GM19328 (cell line): ENCODE measurements at regions not wholly inside any gene's neighbourhood (a gene's known extent, or its start where the extent isn't known, plus 50 kb on each side); places are given as distances from the start of the nearest gene placed in this dataset.

Source experiments
- ATAC-seq: cut with Tn5 transposase; IDR thresholded peaks from one replicate; pipeline ENCODE4 v1.9.1; 2021; ENCODE audit warnings: mild to moderate bottlenecking, moderate library complexity; ENCODE audit not compliant: unreplicated experiment

DNA sequence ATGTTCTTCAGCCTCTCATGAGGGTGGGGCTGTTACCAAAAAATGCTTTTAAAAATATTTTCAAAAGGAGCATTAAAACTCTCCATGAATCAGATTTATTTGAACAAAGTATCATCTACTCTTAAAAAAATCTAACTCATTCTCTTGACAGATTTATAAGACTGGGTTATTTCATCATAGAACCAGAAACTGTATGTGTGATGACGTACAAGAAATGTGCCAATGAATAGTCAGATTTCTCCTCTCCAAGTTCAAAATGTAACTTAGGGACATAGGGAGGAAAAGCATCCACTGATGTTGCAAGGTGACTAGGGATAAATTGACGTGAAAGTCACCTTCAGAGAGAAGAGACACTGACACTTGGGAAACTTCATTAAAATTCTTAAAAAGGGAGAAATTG lies 89.1 kb upstream of the CLNK start:
- ATAC-seq = no peak

DNA sequence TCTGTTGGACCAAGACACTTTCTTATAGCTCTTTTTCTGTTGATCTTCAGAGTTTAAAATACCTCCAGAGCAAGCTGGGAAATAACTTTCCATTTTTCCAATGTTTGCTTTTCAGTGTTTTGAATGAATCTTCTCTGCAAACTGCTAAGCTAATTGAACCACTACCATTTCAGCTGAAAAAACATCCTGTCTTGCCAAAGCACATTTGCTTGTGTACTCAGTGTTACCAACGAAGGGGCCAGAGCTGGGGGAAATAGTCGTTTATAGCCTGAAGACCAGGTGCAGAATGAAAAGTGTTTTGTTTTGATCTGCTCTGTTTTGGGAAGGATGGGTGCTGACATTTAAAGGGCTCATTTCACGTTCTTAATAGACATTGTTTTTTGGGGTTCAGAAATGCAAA lies 88.4 kb upstream of the CLNK start:
- ATAC-seq = no peak

GRCh38 chr4:10765386-10765785 lies 80.8 kb upstream of the CLNK start:
- no peak for ATAC-seq

DNA sequence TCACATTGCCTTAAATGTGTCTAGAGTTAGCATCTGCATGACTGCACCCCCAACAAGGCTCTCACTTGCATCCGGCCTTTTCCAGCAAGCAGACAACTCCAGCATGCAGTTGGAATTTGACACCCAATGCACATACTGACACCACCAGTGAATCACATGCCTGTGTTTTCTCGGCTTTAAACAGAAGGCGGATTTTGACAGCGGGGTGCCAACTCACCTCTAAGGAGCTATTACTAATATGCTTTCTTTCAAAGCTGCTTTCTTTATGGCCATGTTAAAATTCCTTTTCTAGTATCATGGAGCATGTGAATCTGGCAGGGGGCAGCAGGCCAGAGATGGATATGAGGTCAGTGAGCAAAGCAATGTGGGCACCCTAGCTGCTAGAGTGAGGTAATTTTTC lies 78.0 kb upstream of the CLNK start:
- no peak for ATAC-seq

DNA sequence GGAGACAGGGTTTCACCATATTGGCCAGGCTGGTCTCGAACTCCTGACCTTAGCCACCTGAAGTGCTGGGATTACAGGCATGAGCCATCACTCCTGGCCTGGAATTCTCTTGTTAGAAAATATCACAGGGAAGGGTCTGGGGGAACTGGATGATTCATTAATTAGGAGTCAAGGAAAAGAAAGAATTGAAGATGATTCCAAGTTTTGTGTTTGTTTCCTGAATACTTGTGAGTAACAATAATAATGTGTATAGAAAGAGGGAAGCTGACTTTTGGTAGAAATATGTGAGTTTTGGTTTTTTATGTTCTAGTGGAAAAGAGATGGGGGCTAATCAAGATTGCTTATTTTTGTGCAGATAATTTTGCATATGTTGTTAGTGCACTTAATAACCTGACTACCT lies 77.3 kb upstream of the CLNK start:
- ATAC-seq = no peak

GRCh38 chr4:10760086-10760485 lies 75.5 kb upstream of the CLNK start:
- ATAC-seq = no peak

DNA sequence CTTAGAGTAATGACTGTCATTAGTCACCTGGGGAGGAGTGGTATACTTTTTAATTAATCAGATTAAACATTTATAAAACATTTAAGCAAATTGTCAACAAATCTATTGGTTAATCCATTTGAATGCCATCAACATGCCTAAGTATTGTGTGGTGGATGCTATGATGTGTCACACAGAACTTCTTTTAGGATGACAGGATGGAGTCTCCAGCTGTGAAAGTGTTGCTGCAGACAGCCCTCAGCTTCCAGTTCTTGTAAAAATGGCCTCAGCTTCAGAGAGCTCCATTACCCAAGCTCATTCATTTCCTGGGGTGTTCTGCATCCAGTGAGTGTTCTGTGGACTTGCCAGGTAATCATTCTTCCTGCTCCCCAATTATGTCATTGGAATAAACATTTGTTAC lies 74.3 kb upstream of the CLNK start:
- no peak for ATAC-seq

- ATAC-seq = no peak
These were observed 69.4 kb upstream of the CLNK start for GRCh38 chr4:10753856-10754402.

DNA sequence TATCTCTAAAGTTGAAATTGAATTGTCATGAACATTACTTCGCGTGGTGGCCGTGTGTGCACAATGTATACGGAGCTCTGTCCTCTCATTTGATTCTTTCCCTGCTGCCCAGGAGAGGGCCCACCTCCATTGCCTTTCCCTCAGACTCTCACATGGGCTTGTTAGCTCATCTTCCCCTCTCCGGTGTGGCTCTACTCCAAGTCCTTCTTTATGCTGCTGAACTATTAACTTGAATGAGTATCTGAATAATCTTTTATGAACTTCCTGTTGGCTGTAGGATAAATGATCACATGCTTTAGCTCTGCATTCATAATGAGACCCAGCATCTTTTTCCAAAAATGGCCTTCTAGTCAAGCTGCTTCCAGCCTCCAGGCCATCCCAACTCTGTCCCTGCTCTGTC lies 68.8 kb upstream of the CLNK start:
- ATAC-seq = no peak

DNA sequence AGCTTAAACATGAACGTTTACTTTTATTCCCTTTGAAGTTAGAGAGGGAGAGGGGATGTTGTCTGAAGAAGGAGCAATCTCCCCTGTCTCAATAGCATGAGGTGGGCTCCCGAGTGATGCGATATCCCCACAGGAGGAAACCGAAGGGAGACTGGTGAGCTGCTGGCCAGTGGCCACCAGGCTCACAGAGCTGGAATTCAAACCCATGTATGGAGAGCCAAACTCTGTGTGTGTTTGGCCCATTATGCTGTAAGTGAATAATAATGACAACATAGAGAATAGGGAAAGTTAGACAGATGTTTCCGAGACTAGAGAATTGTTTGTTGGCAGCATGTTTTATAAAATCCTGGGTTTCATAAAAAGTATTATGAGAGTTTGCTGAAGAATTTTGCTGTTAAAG lies 66.1 kb upstream of the CLNK start:
- ATAC-seq = no peak

GRCh38 chr4:10747186-10747585 lies 62.6 kb upstream of the CLNK start:
- no peak for ATAC-seq

DNA sequence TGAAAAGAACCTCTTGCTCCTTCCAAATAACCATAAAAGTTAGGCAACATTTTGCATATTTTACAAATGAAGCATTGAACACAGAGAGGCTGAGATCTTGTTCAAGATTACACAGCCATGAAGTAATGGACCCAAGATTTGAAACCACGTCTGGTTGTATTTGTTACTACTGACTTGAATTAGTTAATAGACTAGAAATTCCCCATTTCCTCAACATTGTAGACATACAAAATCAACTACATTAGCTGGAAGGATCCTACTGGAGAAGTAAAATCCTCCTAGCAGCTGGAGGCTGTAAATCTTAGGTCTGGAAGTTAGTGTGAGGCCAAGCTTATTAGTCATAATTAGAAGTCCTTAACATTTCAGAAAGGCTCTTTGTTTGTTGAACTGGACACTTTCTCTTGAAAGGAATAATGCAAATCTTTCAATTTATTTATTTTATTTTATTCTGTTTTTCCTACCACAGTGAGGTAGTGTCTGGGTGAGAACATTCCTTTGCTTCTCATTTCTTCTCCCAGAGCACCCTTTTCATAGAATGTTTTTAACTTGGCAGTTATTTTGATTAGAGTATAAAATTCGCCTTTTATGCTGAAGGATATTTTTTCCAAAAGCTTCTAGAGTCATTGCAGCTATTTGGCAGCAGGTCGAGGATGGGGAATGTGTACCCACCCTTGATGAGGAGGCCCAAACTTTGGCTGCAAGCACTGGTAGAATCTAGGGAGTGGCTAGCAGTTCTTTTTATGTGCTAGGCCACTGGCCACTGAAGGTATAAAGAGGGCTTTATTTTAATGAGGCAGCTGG lies 62.0 kb upstream of the CLNK start:
- ATAC-seq = no peak

DNA sequence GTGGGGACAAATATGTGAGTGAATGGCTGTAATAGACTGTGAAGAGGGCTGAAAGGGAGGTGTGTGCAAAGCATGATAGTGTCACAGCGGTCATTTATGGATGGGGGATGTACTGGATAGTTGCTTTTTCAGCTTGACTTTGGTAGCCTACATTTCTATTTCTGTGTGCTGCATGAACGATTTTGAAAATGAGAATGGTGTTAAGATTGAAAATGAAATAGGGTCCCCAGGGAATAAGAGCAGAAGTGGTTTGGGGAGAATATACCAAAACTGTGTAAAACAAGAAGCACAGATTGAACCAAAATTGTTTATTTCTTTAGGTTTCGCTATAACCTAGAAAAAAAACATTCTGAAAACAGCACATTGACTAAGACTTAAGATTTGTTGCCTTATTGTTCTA lies 58.8 kb upstream of the CLNK start:
- ATAC-seq = peak; percentile 59

GRCh38 chr4:10741961-10742699 lies 57.6 kb upstream of the CLNK start:
- ATAC-seq = peak; percentile 40

DNA sequence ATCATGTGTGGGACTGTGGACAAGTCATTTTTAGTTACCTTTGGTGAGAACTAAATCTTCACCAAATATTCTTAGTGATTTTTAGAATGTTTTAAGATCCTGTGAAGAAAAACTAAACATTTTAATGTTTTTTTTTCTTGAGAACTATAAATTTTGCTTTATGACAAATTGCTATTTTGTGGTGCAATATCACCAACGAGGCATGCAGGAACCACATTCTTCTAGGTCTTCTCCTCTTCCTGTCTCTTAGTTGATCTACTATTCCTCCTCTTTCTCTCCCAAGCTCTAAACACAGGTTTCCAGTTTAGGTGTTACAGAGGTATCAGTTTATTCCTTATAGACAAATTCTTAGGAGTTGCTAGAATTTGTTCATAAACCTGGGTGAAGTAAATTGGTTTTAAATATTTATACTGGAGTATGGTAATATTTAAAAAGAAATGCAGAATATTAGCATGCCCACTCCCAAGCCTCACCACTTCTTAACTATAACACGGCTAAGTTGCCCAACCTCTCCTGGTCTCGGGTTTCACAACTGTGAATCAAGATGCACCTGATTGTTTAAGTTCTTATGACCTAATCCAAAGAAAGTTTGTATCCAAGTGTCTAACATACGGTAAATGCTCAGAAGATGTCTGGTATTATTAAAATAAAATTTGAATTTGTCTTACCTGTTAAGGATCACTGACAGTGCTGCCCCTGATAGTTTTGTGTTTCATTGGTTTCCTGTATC lies 56.5 kb upstream of the CLNK start:
- ATAC-seq = no peak

- ATAC-seq = no peak
These were observed 55.7 kb upstream of the CLNK start for GRCh38 chr4:10740251-10740650.

- ATAC-seq = no peak
These were observed 54.4 kb upstream of the CLNK start for GRCh38 chr4:10738826-10739489.

DNA sequence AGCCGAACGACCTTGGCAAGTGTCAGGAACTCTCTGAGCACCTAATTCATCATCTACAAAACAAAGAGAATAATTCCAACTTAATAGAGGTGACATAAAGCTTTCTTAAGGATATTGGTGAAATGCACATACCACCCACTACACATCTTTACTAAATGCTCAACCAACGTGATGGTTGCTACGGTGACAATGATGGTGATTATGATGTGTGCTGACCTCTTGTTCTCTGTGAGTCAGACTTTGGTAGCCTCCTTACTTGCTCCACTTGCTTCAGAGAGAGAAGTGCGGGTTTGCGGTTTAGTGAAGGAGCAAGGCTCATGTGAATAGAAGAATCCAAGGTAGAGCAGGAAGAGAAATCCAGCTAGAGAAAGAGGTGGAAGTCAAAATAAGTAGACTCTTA lies 52.8 kb upstream of the CLNK start:
- ATAC-seq = no peak

DNA sequence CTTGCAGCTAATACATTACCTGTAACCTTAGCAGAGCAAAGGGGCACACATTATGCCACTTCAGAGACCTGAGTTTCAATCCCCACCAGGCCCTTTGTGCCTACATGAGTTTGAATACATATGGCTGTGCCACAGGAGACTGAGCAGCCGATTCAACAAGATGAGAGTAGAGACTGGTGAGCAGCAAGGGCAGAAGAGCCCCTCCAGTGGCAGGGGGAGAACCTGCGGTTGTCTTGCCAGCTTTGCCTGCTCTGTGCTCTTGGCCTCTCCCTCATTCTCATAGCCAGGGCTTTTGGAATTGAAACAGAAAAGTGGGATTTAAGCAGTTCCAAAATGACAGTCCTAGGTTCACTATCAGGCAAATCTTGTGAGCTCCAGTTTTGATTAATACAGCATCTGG lies 52.3 kb upstream of the CLNK start:
- ATAC-seq = no peak

DNA sequence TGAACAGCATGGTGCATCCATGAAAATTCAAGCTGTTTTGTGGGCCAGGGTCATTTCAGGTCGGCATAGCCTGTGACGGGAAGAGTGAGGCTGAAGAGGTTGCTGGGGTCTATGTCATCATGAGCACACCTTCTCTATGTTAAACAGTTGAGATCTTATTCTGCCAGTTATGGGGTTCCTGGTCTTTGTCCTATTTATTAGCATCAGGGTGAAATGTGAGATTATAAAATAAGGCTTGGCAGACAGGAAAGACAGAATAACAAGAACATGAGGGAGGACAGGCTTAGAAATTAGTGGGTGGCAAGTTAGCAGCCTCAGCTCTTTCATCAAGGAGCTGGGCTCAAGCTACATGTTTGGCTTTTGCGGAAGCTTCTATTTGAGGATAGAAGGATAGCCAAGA lies 51.7 kb upstream of the CLNK start:
- no peak for ATAC-seq

GRCh38 chr4:10734697-10735096 lies 50.1 kb upstream of the CLNK start:
- ATAC-seq = no peak
